Mononuclear cell (primary cell): ENCODE measurements at regions not wholly inside any gene's neighbourhood (a gene's known extent, or its start where the extent isn't known, plus 50 kb on each side); places are given as distances from the start of the nearest gene placed in this dataset.
"Not testable (repeated sequence)": the region's sequence is repeated elsewhere in the genome, so short reads cannot be mapped to it uniquely, and the experiment has no call there.

Source experiments
- H3K27me3 ChIP-seq: 2 replicates; pipeline ENCODE4 v1.6.0; 2011; ENCODE audit warnings: low read length, control low read depth; ENCODE audit not compliant: insufficient read depth
- H3K4me1 ChIP-seq: 2 replicates; pipeline ENCODE4 v1.5.1; 2011; ENCODE audit warnings: mild to moderate bottlenecking, low read length, control low read depth; ENCODE audit not compliant: insufficient read depth
- H3K4me3 ChIP-seq: 2 replicates; pipeline ENCODE4 v1.5.1; 2011; ENCODE audit warnings: mild to moderate bottlenecking, low read length, moderate library complexity
- H3K9me3 ChIP-seq: 2 replicates; pipeline ENCODE4 v1.5.1; 2011; ENCODE audit warnings: low read depth, mild to moderate bottlenecking, control low read depth, low read length

DNA sequence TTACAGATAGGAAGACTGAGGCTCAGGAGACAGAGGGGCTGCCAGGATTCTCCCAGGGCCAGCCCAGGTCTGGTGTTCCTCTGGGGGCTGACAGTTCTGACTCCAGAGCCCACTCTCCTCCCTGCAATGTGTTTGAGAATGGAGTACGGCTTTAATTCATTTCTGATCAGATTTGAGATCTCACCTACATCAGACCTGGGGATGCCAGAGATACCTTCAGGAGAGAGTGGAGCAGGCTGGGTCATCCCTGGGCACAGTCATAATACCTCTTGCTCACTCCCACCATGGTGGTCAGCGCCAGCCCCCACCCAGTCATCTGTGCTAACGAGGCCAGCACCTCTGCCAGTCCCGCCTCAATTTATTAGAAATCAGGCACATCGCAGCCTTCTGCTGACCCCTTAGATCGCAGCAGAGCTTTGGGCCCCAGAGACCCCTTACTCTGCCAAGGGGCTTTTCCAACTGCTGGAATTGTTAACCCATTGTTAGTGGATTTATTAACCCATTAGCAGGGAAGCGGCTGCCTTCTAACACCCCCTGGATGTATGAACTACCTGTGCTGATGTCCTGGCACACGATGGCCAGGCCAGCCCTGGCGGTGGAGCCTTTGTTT is 352.1 kb downstream of the MATN1 start:
- H3K9me3 ChIP-seq: no peaks in the 10 kb centered on the region
- H3K27me3 ChIP-seq: no peaks in the 10 kb centered on the region
- no peak overlapping the region for H3K4me3 ChIP-seq
- no peaks in the 10 kb centered on the region for H3K4me1 ChIP-seq

DNA sequence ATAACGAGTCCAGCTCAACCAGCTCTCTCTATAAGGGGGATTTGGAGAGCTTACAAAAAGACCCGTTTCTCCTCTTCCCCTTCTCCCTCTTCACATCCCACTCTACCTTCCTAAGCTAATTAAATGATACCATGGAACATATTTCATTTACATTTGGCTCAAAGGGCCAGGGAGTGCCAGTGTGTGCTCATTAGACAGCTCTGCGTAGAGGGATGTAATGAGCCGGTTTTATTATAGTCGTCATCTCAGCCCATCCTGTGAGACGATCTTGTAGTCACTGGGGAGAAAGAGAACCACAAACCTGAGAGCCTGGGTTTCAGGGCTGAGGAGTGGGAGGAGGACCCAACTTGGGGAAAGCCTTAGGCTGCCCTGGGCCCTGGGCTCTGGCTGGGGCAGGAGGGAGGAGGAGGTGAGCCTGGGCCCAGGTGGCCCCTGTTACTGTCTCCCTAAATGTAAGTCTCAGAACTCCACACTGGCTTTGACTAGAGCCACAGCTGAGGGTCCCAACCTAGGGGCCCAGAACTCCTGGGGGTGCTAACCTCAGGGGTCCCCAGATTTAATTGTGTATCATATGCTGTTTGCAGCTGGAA is 354.6 kb downstream of the MATN1 start:
- Histone ChIP-seq H3K4me1 (no peaks in the 10 kb centered on the region), H3K4me3 (no peak overlapping the region), H3K27me3 (no peaks in the 10 kb centered on the region), H3K9me3 (no peaks in the 10 kb centered on the region)

DNA sequence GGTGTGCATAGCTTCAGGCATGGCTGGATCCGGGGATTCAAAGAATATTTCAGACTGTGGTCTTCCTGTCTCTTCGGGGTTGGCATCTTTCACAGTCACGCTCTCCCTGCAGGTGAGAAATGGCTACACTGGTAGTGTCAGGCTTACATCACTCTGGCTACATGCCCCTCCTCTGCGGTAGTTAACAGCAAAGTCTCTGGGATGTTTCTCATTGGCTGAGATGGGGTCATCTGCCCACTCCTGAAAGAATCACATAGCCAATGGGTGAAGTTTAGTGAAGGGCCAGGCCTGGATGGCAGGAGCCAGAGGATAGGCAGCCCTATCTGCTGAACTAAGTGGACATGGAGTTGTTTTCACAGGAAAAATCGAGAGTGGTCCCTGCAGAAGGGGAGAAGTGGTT is 356.5 kb downstream of the MATN1 start:
- H3K27me3 ChIP-seq: no peaks in the 10 kb centered on the region
- H3K9me3 ChIP-seq: no peaks in the 10 kb centered on the region
- H3K4me3 ChIP-seq: no peak overlapping the region
- no peaks in the 10 kb centered on the region for H3K4me1 ChIP-seq

DNA sequence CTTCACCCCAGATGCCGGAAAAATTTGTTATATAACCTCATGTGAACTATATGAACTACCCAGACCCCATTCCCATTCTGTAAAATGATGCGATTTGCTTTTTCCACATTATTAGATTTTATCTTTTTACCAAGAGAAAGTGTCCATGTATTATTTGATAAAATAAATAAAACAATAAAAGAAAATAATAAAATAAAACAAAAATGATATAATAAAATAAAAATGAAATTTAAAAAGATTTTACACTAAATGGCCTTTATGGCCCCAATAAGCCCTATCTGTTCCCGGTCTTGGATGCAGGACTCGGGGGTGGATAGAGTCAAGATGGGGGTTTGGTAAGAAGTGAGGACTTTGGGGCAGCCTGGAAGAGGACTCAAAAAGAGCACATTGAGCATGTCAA is 357.2 kb downstream of the MATN1 start:
- Histone ChIP-seq H3K9me3 (no peaks in the 10 kb centered on the region), H3K4me1 (no peaks in the 10 kb centered on the region), H3K4me3 (no peak overlapping the region), H3K27me3 (no peaks in the 10 kb centered on the region)

DNA sequence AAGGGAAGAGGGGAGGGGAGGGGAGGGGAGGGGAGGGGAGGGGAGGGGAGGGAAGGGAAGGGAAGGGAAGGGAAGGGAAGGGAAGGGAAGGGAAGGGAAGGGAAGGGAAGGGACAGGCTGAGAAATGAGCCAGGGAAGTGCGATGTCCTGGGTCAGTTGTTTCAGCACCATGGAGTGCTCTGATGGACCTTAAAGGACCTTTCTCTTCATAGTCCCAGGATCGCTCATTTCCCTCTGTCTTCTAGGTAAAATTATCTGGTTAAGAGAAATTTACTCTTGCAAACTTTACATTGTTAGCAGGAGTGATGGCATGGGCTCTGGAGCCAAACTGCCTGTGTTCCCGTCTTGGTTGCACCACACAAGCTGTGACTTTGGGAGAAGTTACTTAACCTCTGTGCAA is 357.8 kb downstream of the MATN1 start:
- no peak overlapping the region for H3K4me3 ChIP-seq
- H3K27me3 ChIP-seq: no peaks in the 10 kb centered on the region
- H3K9me3 ChIP-seq: no peaks in the 10 kb centered on the region
- H3K4me1 ChIP-seq: no peaks in the 10 kb centered on the region

DNA sequence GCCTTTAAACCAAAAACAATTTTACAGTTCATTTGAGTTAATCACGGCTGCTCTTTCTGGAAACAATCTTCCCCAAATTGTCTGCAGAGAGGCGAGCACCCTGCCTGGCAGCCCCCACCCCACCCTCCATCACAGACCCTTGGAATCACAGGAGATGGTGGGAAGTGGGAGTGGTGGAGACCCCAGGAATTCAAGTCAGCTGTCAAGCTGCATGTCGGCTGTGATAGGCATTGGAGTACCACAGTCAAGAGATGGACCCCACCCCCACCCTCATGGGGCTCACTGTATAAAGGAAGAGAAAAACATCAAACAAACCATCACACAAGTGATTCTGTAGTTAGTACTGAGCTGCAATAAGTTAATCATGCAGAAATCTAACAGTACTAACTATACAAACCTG is 360.4 kb downstream of the MATN1 start:
- Histone ChIP-seq H3K27me3 (no peaks in the 10 kb centered on the region), H3K4me1 (no peaks in the 10 kb centered on the region), H3K4me3 (no peak overlapping the region), H3K9me3 (no peaks in the 10 kb centered on the region)

DNA sequence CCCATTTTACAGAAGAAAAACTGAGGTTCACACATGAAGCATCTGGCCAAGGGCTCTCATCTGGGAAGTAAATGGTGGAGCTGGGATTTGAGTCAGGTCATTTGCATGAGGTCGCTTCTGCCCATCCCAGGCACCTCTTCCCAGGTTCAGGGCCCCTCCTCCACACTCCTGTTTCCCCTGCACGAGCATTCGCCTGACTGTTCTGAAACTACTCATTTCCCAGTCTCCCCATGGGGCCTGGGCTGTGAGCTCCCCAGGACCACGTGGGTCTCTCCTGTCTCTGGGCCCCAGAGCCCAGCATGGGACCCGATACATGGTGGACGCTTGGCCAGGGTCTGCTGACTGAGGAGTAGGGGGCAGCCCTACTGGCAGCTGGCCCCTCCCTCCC is 360.8 kb downstream of the MATN1 start:
- Histone ChIP-seq H3K4me1 (no peaks in the 10 kb centered on the region), H3K4me3 (no peak overlapping the region), H3K27me3 (no peaks in the 10 kb centered on the region), H3K9me3 (no peaks in the 10 kb centered on the region)

DNA sequence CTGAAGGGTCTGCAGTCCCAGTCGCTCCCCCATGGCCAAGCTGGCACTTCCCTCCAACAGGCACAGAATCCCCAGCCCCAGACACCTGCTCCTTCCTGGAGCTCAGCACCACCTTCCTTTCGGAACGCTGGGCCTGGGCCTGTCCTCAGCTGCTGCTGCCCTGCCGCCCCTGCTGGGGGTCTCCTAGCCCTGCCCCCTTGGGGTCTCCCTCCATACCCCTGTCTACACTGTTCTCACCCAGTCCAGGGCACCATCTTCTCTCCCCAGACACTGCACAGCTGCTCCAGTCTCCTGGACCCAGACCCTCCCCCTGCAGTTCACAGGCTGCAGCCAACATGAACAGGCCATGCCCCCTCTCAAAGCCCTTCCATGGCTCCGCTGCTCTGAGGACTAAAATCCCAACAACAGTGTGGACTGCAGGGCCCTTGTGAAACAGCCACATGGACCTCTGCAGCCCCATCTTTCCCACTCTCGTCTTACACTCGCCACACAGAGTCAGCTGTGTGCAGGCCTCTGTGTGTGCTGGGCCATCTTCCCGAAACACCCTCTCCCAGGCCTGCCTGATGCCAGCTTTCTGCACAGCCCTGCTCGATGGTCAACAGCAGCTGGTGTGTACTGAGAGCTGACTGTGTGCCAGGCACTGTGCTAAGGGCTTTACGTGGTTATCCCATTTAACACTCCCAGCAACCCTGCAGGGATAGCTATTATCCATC is 361.3 kb downstream of the MATN1 start:
- H3K4me1 ChIP-seq, H3K9me3 ChIP-seq, H3K27me3 ChIP-seq, H3K4me3 ChIP-seq: not testable (repeated sequence)

DNA sequence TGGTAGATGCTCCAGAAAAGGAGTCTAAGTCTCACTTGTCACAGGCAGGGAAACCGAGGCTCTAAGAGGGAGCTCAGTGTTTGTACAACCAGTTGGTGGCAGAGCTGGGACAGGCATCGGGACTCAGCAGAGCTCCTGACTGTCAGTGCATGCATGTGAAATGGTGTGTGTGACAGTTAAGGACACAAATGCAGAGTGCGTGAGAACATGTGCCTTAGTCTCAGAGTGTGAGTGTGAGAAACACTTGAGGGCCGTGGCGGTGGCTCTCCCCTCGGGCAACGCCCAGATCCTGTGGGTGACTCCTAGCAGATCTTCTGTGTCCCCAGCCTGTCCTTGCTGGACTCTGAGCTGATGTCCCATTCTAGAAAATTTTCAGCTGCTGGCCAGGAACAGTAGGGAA is 362.6 kb downstream of the MATN1 start:
- Histone ChIP-seq H3K4me1 (no peaks in the 10 kb centered on the region), H3K27me3 (no peaks in the 10 kb centered on the region), H3K9me3 (no peaks in the 10 kb centered on the region), H3K4me3 (no peak overlapping the region)

DNA sequence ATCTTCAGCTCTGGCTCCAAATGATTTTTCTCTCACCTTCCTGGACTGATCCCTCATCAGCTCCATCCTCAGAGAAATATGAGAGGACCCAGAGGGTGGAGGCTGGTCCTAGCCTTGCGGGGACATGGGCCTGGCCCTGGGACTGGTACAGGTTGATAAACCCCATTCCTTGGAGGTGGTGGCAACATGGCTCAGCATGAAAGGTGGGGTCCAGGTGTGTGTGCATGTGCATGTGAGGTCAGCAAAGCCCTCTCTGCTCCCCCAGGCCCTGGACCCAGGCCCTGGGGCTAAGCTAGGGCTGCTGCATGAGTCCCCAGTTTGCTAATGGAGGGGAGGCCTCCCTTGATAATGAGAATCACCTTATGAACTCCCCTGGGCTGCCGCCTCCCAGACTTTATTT is 363.1 kb downstream of the MATN1 start:
- H3K4me1 ChIP-seq: no peaks in the 10 kb centered on the region
- H3K4me3 ChIP-seq: no peak overlapping the region
- no peaks in the 10 kb centered on the region for H3K9me3 ChIP-seq
- H3K27me3 ChIP-seq: no peaks in the 10 kb centered on the region

DNA sequence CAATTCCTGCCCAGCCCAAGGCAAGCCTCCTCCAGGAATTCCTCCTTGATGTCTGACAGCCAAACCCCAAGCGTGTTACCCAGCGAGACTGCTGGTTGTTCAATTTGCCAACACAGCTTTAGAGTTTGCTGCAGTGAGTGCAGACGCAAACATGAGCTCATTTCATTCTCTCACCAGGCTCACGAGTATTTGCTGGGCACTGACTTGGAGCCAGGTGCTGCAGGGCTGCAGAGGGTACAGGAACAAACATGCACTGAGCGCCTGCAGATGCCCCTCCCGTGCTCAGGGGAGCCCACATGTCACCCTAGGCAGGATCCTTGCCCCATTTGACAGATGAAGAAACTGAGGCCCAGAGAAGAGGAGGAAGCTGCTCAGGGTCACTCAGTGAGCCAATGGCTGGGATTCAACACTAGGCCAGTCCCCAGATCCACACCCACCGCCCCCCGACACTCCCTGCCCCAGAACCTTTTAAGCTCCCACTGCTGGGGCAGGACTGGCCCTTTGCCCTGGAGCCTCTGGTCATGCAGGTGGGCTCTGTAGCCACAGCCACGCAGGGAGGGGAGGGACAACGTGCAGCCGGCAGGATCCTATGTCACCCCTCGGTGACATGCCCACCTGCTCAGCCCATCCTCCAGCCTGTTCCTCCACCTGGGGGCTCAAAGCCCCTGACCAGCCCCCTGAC is 363.7 kb downstream of the MATN1 start:
- H3K9me3 ChIP-seq: no peaks in the 10 kb centered on the region
- H3K4me1 ChIP-seq: no peaks in the 10 kb centered on the region
- no peak overlapping the region for H3K4me3 ChIP-seq
- no peaks in the 10 kb centered on the region for H3K27me3 ChIP-seq

DNA sequence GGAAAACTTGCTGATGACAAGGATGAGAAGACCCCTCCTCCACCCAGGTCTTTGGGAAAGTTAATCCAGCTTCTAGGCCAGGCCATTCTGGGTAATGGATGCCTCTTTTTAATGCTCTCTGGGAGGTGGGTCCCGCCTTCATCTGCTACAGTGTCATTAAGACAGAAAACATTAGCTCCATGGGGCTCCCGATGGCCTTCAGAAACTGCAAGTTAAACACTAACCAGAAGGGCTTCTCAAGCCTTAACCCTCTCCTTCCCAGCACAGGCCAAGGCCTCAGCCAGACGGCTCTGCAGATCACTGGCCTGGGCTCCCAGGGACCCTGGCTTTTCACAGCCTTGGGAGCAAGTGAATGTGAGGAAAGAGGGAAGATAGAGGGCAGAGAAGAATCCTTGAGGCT is 364.9 kb downstream of the MATN1 start:
- Histone ChIP-seq H3K27me3 (peaks cover 2% of the 10 kb centered on the region), H3K4me3 (no peak overlapping the region), H3K4me1 (no peaks in the 10 kb centered on the region), H3K9me3 (no peaks in the 10 kb centered on the region)

DNA sequence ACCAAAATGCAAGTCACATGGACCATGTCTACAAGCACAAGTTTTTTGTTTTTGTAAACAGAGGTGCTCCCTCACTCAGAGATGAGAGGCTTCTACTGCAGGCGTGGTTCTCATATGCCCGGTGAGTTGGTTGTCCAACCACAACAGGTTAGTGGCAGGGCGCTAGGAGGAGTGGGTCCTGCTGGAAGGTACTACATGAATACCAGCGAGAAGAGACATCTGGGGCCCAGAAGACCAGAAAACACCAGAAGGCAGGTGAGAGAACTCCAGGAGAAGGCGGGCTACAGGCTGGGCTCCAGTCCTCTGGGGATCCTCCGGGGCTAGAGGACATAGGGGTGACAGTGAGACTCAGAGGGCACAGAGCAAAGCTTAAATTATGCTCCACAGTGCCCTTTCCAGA is 366.5 kb downstream of the MATN1 start:
- no peaks in the 10 kb centered on the region for H3K4me1 ChIP-seq
- H3K9me3 ChIP-seq: no peaks in the 10 kb centered on the region
- H3K4me3 ChIP-seq: no peak overlapping the region
- peaks cover 7% of the 10 kb centered on the region for H3K27me3 ChIP-seq

DNA sequence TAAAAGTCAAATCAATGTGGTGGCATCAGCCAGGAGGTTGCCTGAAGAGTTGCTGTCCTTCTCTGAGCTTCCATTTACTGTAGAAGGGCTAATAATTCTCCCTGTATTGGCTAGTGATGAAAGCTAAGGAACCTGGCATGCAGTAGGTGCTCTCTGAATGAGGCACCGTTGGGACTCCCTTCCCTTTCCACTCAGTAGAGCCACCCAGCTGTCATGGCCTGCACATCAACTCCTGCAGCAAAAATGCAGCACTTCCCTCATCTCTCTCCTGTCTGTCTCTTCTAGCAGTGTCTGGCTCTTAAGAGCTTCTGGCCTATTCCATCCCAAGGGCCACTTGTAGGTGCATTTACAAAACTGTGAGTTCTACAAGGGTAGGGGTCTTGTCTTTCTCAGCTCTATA is 369.0 kb downstream of the MATN1 start:
- Histone ChIP-seq H3K27me3 (peaks cover 7% of the 10 kb centered on the region), H3K4me1 (no peaks in the 10 kb centered on the region), H3K9me3 (no peaks in the 10 kb centered on the region), H3K4me3 (no peak overlapping the region)

DNA sequence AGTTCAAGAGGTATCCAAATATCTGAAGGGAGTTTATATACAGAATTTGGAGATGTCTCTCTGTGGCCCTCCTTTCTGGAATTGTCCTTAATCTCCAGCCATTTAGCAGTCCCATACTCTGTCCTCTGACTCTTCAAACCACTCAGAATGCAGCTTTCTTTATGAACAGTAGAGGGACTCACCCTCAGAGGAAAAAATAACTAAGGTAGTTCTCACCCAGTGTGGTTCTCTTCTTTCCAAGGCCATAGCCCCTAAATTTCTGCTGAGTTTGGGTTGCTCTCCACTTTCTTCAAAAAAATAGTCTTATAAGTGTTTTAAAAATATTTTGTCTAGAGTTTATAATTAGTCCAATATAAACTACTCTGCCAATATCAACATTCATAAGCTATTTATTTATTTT is 369.7 kb downstream of the MATN1 start:
- H3K4me3 ChIP-seq: no peak overlapping the region
- no peaks in the 10 kb centered on the region for H3K9me3 ChIP-seq
- H3K27me3 ChIP-seq: peaks cover 7% of the 10 kb centered on the region
- H3K4me1 ChIP-seq: no peaks in the 10 kb centered on the region
